H1 (cell line): ENCODE measurements at regions not wholly inside any gene's neighbourhood (a gene's known extent, or its start where the extent isn't known, plus 50 kb on each side); places are given as distances from the start of the nearest gene placed in this dataset.

Experiments
- CTCF ChIA-PET: fragments of 300-600 bp; sonication (Branson Sonifier 250); formaldehyde crosslinking; loops from one replicate; lab custom pipeline; 2021; ENCODE audit not compliant: partially characterized antibody; lab: Charles Lee
- POLR2A ChIA-PET: fragments of 300-600 bp; sonication (Branson Sonifier 250); formaldehyde crosslinking; loops from one replicate; lab custom pipeline; 2021; ENCODE audit warnings: inconsistent platforms; ENCODE audit not compliant: partially characterized antibody; lab: Charles Lee
- DNase-seq, 2 experiments: peaks; one replicate each; pipeline versions ENCODE4 v3.0.0 to v3.0.0-alpha.2; 2010 to 2022; ENCODE audit warnings: low spot score in 2 of 2, low read depth in 1 of 2, mixed read lengths in 1 of 2
- FAIRE-seq: peaks from 2 replicates; lab custom pipeline; 2011; peaks lifted over from hg19 to GRCh38; lab: Jason Lieb, UNC
- H2AFZ ChIP-seq: 2 replicates; pipeline ENCODE4 v1.8.1; 2012; ENCODE audit warnings: low read length, inconsistent platforms
- H2AK5ac ChIP-seq: 2 replicates; pipeline ENCODE4 v1.6.1; 2013; ENCODE audit warnings: low read depth, low read length
- H2BK120ac ChIP-seq: replicated peaks from 2 replicates; pipeline ENCODE3; 2013; ENCODE audit warnings: low read depth, low read length, inconsistent platforms
- H2BK12ac ChIP-seq: 2 replicates; pipeline ENCODE4 v1.6.1; 2013; ENCODE audit warnings: low read depth, low read length
- H2BK15ac ChIP-seq: 2 replicates; pipeline ENCODE4 v1.6.1; 2013; ENCODE audit warnings: low read length
- H2BK20ac ChIP-seq: 2 replicates; pipeline ENCODE4 v1.6.1; 2013; ENCODE audit warnings: low read length
- H2BK5ac ChIP-seq: 2 replicates; pipeline ENCODE4 v1.6.1; 2013; ENCODE audit warnings: low read depth, low read length
- H3K14ac ChIP-seq: 2 replicates; pipeline ENCODE4 v1.6.1; 2013; ENCODE audit warnings: inconsistent platforms; ENCODE audit not compliant: insufficient read length
- H3K18ac ChIP-seq: 2 replicates; pipeline ENCODE4 v1.6.1; 2013; ENCODE audit warnings: low read length; ENCODE audit errors: extremely low read depth
- H3K23ac ChIP-seq: 2 replicates; pipeline ENCODE4 v1.6.1; 2013; ENCODE audit warnings: inconsistent platforms; ENCODE audit not compliant: insufficient read length
- H3K23me2 ChIP-seq: 2 replicates; pipeline ENCODE4 v1.6.1; 2013; ENCODE audit warnings: low read depth, low read length
- H3K27ac ChIP-seq: 2 replicates; pipeline ENCODE4 v1.6.1; 2011; ENCODE audit warnings: low read depth, low read length, inconsistent platforms
- H3K27me3 ChIP-seq, 4 experiments: replicated peaks in 1 of 4; 1 replicate in 1 of 4; 2 replicates in 3 of 4; pipeline versions ENCODE4 v1.6.1 to v1.8.1; 2011 to 2013; ENCODE audit warnings: low read length in 3 of 4, mild to moderate bottlenecking in 3 of 4, inconsistent platforms in 2 of 4, mixed read lengths in 2 of 4, moderate library complexity in 1 of 4; ENCODE audit not compliant: control insufficient read depth in 3 of 4, insufficient read depth in 3 of 4; ENCODE audit errors: extremely low read depth in 1 of 4
- H3K36me3 ChIP-seq, 4 experiments: 2 replicates each; pipeline versions ENCODE4 v1.6.1 to v1.8.1; 2011 to 2013; ENCODE audit warnings: mild to moderate bottlenecking in 4 of 4, low read length in 3 of 4, moderate library complexity in 2 of 4, control low read depth in 1 of 4, inconsistent platforms in 1 of 4; ENCODE audit not compliant: insufficient read depth in 4 of 4, control insufficient read depth in 2 of 4
- H3K4ac ChIP-seq: replicated peaks from 2 replicates; pipeline ENCODE3; 2013; ENCODE audit warnings: low read length, low read depth, mixed read lengths, inconsistent platforms; ENCODE audit not compliant: insufficient read length
- H3K4me1 ChIP-seq, 4 experiments: replicated peaks in 1 of 4; 1 replicate in 1 of 4; 2 replicates in 3 of 4; pipeline versions ENCODE4 v1.6.1 to v1.8.1; 2011 to 2013; ENCODE audit warnings: low read length in 3 of 4, inconsistent platforms in 2 of 4, mixed read lengths in 1 of 4; ENCODE audit not compliant: insufficient read depth in 4 of 4, control insufficient read depth in 3 of 4
- H3K4me2 ChIP-seq, 2 experiments: 2 replicates each; pipeline versions ENCODE4 v1.6.1 to v1.8.1; 2011 to 2013; ENCODE audit warnings: low read depth in 2 of 2, low read length in 2 of 2, control low read depth in 1 of 2, inconsistent platforms in 1 of 2, mild to moderate bottlenecking in 1 of 2; ENCODE audit not compliant: insufficient read depth in 1 of 2
- H3K4me3 ChIP-seq, 4 experiments: fragments of 200-600, 300-600 bp in 1 of 4; sonication (generic), shearing (Covaris generic), sonication (Bioruptor Twin) in 1 of 4; 2 replicates each; pipeline versions ENCODE4 v1.5.1 to v1.8.1; 2011 to 2016; ENCODE audit warnings: low read length in 4 of 4, low read depth in 3 of 4, control low read depth in 2 of 4, inconsistent platforms in 2 of 4, mild to moderate bottlenecking in 2 of 4, mixed read lengths in 1 of 4, moderate library complexity in 1 of 4; ENCODE audit not compliant: insufficient read depth in 2 of 4; ENCODE audit errors: extremely low read depth in 1 of 4
- H3K56ac ChIP-seq: replicated peaks from 2 replicates; pipeline ENCODE3; 2013; ENCODE audit warnings: low read depth, mild to moderate bottlenecking, mixed read lengths, low read length, inconsistent platforms; ENCODE audit not compliant: insufficient read length
- H3K79me1 ChIP-seq: 2 replicates; pipeline ENCODE4 v1.6.1; 2013; ENCODE audit warnings: low read depth, low read length, control low read depth
- H3K79me2 ChIP-seq, 2 experiments: 2 replicates each; pipeline versions ENCODE4 v1.6.1 to v1.8.1; 2012 to 2013; ENCODE audit warnings: low read length in 2 of 2, mild to moderate bottlenecking in 2 of 2, inconsistent platforms in 1 of 2; ENCODE audit not compliant: insufficient read depth in 2 of 2, control insufficient read depth in 1 of 2
- H3K9ac ChIP-seq, 4 experiments: replicated peaks in 1 of 4; 1 replicate in 1 of 4; 2 replicates in 3 of 4; pipeline versions ENCODE4 v1.6.1 to v1.8.1; 2011 to 2013; ENCODE audit warnings: low read depth in 3 of 4, low read length in 3 of 4, control low read depth in 2 of 4, mild to moderate bottlenecking in 2 of 4, moderate library complexity in 2 of 4, inconsistent platforms in 1 of 4; ENCODE audit errors: extremely low read depth in 1 of 4
- H3K9me3 ChIP-seq, 2 experiments: 2 replicates each; pipeline versions ENCODE4 v1.6.1 to v1.8.1; 2012 to 2013; ENCODE audit warnings: mild to moderate bottlenecking in 2 of 2, moderate library complexity in 2 of 2, control low read depth in 1 of 2, inconsistent platforms in 1 of 2, low read depth in 1 of 2, low read length in 1 of 2, mixed read lengths in 1 of 2; ENCODE audit not compliant: insufficient read depth in 2 of 2
- H4K20me1 ChIP-seq, 2 experiments: replicated peaks in 1 of 2; 2 replicates each; pipeline versions ENCODE3 to v1.8.1; 2011 to 2013; ENCODE audit warnings: inconsistent platforms in 2 of 2, low read length in 2 of 2, mild to moderate bottlenecking in 1 of 2; ENCODE audit not compliant: insufficient read depth in 2 of 2, control insufficient read depth in 1 of 2
- H4K5ac ChIP-seq: 2 replicates; pipeline ENCODE4 v1.6.1; 2013; ENCODE audit warnings: low read length, low read depth, mixed read lengths, inconsistent platforms; ENCODE audit not compliant: insufficient read length
- H4K8ac ChIP-seq: 2 replicates; pipeline ENCODE4 v1.8.0; 2013; ENCODE audit warnings: mild to moderate bottlenecking, moderate library complexity, low read length, inconsistent platforms; ENCODE audit not compliant: insufficient read depth; ENCODE audit errors: extremely low read depth
- H4K91ac ChIP-seq: replicated peaks from 2 replicates; pipeline ENCODE3; 2013; ENCODE audit warnings: low read length, mixed read lengths, inconsistent platforms; ENCODE audit not compliant: insufficient read length
- ASH2L ChIP-seq: fragments of 200-600, 300-600 bp; sonication (generic); IDR thresholded peaks from one replicate; pipeline ENCODE4 v1.7.1; 2017; ENCODE audit warnings: low read length
- CEBPB ChIP-seq: IDR thresholded peaks from 2 replicates; pipeline ENCODE4 v1.6.1; 2012; ENCODE audit warnings: low read depth, low read length
- CREB1 ChIP-seq: IDR thresholded peaks from 2 replicates; pipeline ENCODE4 v1.6.1; 2012; ENCODE audit warnings: inconsistent platforms
- EGR1 ChIP-seq: IDR thresholded peaks from 2 replicates; pipeline ENCODE4 v1.6.1; 2011; ENCODE audit warnings: low read depth, low read length, borderline replicate concordance
- GTF2F1 ChIP-seq: IDR thresholded peaks from 2 replicates; pipeline ENCODE4 v1.6.1; 2012; ENCODE audit warnings: low read depth, low read length, improper control_type of control experiment, borderline replicate concordance
- HDAC6 ChIP-seq: IDR thresholded peaks from one replicate; pipeline ENCODE4 v1.7.1; 2012; ENCODE audit warnings: low read depth, mild to moderate bottlenecking, inconsistent platforms, low read length, moderate library complexity
- JUN ChIP-seq: IDR thresholded peaks from 2 replicates; pipeline ENCODE4 v1.6.1; 2011; ENCODE audit warnings: low read depth, mild to moderate bottlenecking, improper control_type of control experiment, low read length
- KDM4A ChIP-seq: IDR thresholded peaks from one replicate; pipeline ENCODE4 v1.7.1; 2012; ENCODE audit warnings: low read depth, mild to moderate bottlenecking, moderate library complexity, low read length, inconsistent platforms; ENCODE audit not compliant: severe bottlenecking
- RAD21 ChIP-seq, 2 experiments: IDR thresholded peaks in 1 of 2; conservative IDR thresholded peaks in 1 of 2; 2 replicates each; pipeline ENCODE4 v1.6.1; 2011; ENCODE audit warnings: low read depth in 2 of 2, low read length in 2 of 2, improper control_type of control experiment in 1 of 2, inconsistent platforms in 1 of 2, mild to moderate bottlenecking in 1 of 2, moderate library complexity in 1 of 2
- RBBP5 ChIP-seq: IDR thresholded peaks from 2 replicates; pipeline ENCODE4 v1.7.1; 2012; ENCODE audit warnings: low read depth, mild to moderate bottlenecking, inconsistent platforms, low read length, moderate library complexity, borderline replicate concordance
- RNF2 ChIP-seq: fragments of 200-900, 300-1000 bp; sonication (generic); IDR thresholded peaks from 2 replicates; pipeline ENCODE4 v1.7.1; 2016; ENCODE audit warnings: borderline replicate concordance, low read depth, mild to moderate bottlenecking, antibody characterized with exemption, low read length; ENCODE audit not compliant: poor library complexity, severe bottlenecking; ENCODE audit errors: missing control alignments
- SIRT6 ChIP-seq: IDR thresholded peaks from one replicate; pipeline ENCODE4 v1.7.1; 2012; ENCODE audit warnings: low read length, inconsistent platforms
- SP4 ChIP-seq: IDR thresholded peaks from 2 replicates; pipeline ENCODE4 v1.6.1; 2012; ENCODE audit warnings: low read length, inconsistent platforms
- SRF ChIP-seq: IDR thresholded peaks from 2 replicates; pipeline ENCODE4 v1.6.1; 2011; ENCODE audit warnings: mild to moderate bottlenecking, low read depth, low read length, moderate library complexity
- TAF1 ChIP-seq: IDR thresholded peaks from 2 replicates; pipeline ENCODE4 v1.6.1; 2011; ENCODE audit warnings: mild to moderate bottlenecking, low read depth, low read length
- TEAD4 ChIP-seq: IDR thresholded peaks from 2 replicates; pipeline ENCODE4 v1.6.1; 2012; ENCODE audit warnings: low read depth, low read length, inconsistent platforms, mixed read lengths
- WGBS, 2 experiments: shearing (Covaris generic) in 1 of 2; methylation state at CpG; one replicate each; pipeline versions ENCODE4 v1.1.6 to v1.1.7; 2013 to 2015; ENCODE audit warnings: low lambda C conversion rate in 2 of 2, mixed read lengths in 2 of 2, inconsistent platforms in 1 of 2, low coverage in 1 of 2, missing lambda C conversion rate in 1 of 2; ENCODE audit not compliant: insufficient replicate concordance in 2 of 2, insufficient coverage in 1 of 2, insufficient read length in 1 of 2; ENCODE audit errors: extremely low coverage in 1 of 2, missing lambda C conversion rate in 1 of 2; 5-methylcytosine and 5-hydroxymethylcytosine counted together

DNA sequence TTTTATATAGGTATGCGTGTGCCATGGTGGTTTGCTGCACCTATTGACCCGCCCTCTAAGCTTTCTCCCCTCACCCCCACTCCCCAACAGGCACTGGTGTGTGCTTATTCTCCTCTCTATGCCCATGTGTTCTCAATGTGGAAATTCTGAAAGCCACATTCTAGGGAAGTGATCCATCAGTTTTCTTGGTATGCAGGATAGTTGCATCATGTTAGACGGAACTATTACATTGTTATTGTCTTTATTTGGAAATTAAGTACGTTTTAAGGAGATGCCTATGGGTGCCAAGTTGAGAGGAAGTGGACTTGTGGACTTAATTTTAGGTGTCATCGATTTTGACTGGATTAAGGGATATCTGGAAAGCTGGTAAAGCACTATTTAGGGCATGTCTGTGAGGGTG is 204.6 kb downstream of the RBM46 start:
- Histone ChIP-seq H3K79me1 (no peaks in the 10 kb centered on the region), H3K23me2 (no peaks in the 10 kb centered on the region), H3K56ac (no peak overlapping the region), H4K91ac (no peak overlapping the region), H3K27ac (no peak overlapping the region), H4K8ac (no peak overlapping the region), H2BK20ac (no peak overlapping the region), H3K14ac (no peak overlapping the region), H2BK12ac (no peak overlapping the region), H4K5ac (no peak overlapping the region), H3K4me2 (no peak overlapping the region), H3K36me3 (no peaks in the 10 kb centered on the region), H2AK5ac (no peak overlapping the region), H3K9ac (no peak overlapping the region), H3K23ac (no peak overlapping the region), H2BK120ac (no peak overlapping the region), H2AFZ (no peak overlapping the region), H2BK15ac (no peak overlapping the region), H3K9me3 (no peaks in the 10 kb centered on the region), H3K4ac (no peak overlapping the region), H2BK5ac (no peak overlapping the region), H4K20me1 (no peaks in the 10 kb centered on the region), H3K18ac (no peak overlapping the region), H3K4me3 (no peak overlapping the region), H3K27me3 (no peaks in the 10 kb centered on the region), H3K4me1 (no peaks in the 10 kb centered on the region), H3K79me2 (no peaks in the 10 kb centered on the region)
- no peak for FAIRE-seq
- POLR2A ChIA-PET, result no interaction called here
- 87% methylated on average over 5 of the region's 5 CpGs; no CpG with 5 or more reads in 1 of the 2 experiments for WGBS, 2 experiments
- TF ChIP-seq EGR1, result no peak
- no peak for TF ChIP-seq RNF2
- TF ChIP-seq KDM4A, result no peak
- TF ChIP-seq SRF, result no peak
- TF ChIP-seq GTF2F1, result no peak
- no peak for TF ChIP-seq TAF1
- TF ChIP-seq CEBPB, result no peak
- no peak for TF ChIP-seq JUN
- no peak for TF ChIP-seq TEAD4
- TF ChIP-seq ASH2L, result no peak
- TF ChIP-seq SIRT6, result no peak
- TF ChIP-seq RAD21 (IDR thresholded peaks at IDR 0.05 in 1 of 2, conservative IDR thresholded peaks at IDR 0.05 in 1 of 2; ENCODE audit: low read depth in 2 of 2, low read length in 2 of 2), result no peak
- TF ChIP-seq SP4, result no peak
- no peak for TF ChIP-seq HDAC6
- TF ChIP-seq CREB1, result no peak
- TF ChIP-seq RBBP5, result no peak
- CTCF ChIA-PET, result interaction anchor here (0.6 to 3.0 kb wide), 2 partner anchors 15 to 370 kb away, joined by 3 to 17 read pairs; no protein-coding TSS in a partner anchor
- DNase-seq, result no peak
